Keratinocyte (primary cell): ENCODE measurements at regions not wholly inside any gene's neighbourhood (a gene's known extent, or its start where the extent isn't known, plus 50 kb on each side); places are given as distances from the start of the nearest gene placed in this dataset.

Source experiments
- DNase-seq: peaks from one replicate; pipeline ENCODE4 v3.0.0-alpha.2; 2011; ENCODE audit warnings: low read depth, missing footprints, low spot score
- FAIRE-seq: peaks from 2 replicates; lab custom pipeline; 2011; peaks lifted over from hg19 to GRCh38; lab: Jason Lieb, UNC
- H2AFZ ChIP-seq: 2 replicates; pipeline ENCODE4 v1.6.0; 2012; ENCODE audit warnings: low read length, control low read depth, inconsistent platforms; ENCODE audit not compliant: control insufficient read depth
- H3K27ac ChIP-seq: 2 replicates; pipeline ENCODE4 v1.5.1; 2011; ENCODE audit warnings: low read length; ENCODE audit not compliant: control insufficient read depth, insufficient read depth
- H3K27me3 ChIP-seq: 3 replicates; pipeline ENCODE4 v1.6.0; 2011; ENCODE audit warnings: low read length; ENCODE audit not compliant: control insufficient read depth, insufficient read depth; ENCODE audit errors: extremely low read depth
- H3K36me3 ChIP-seq, 2 experiments: 2 replicates in 1 of 2; 3 replicates in 1 of 2; pipeline ENCODE4 v1.5.1; 2011; ENCODE audit warnings: low read length in 2 of 2, mild to moderate bottlenecking in 1 of 2; ENCODE audit not compliant: control insufficient read depth in 2 of 2, insufficient read depth in 2 of 2; ENCODE audit errors: extremely low read depth in 1 of 2
- H3K4me1 ChIP-seq: 3 replicates; pipeline ENCODE4 v1.5.1; 2011; ENCODE audit warnings: low read length; ENCODE audit not compliant: control insufficient read depth, insufficient read depth; ENCODE audit errors: extremely low read depth
- H3K4me2 ChIP-seq: 3 replicates; pipeline ENCODE4 v1.6.0; 2011; ENCODE audit warnings: low read depth, low read length; ENCODE audit not compliant: control insufficient read depth, insufficient read depth; ENCODE audit errors: extremely low read depth
- H3K4me3 ChIP-seq, 3 experiments: fragments of 200-600 bp in 1 of 3; sonication (generic) in 1 of 3; 2 replicates in 2 of 3; 3 replicates in 1 of 3; pipeline ENCODE4 v1.5.1; 2011 to 2016; ENCODE audit warnings: low read length in 3 of 3, mild to moderate bottlenecking in 3 of 3, control low read depth in 2 of 3, inconsistent platforms in 1 of 3, low read depth in 1 of 3, mixed read lengths in 1 of 3, mixed run types in 1 of 3, moderate library complexity in 1 of 3; ENCODE audit not compliant: control insufficient read depth in 2 of 3, insufficient read depth in 2 of 3; ENCODE audit errors: extremely low read depth in 1 of 3
- H3K79me2 ChIP-seq: 2 replicates; pipeline ENCODE4 v1.6.0; 2012; ENCODE audit warnings: low read length; ENCODE audit not compliant: control insufficient read depth, insufficient read depth
- H3K9ac ChIP-seq: 3 replicates; pipeline ENCODE4 v1.6.0; 2011; ENCODE audit warnings: low read length; ENCODE audit not compliant: control insufficient read depth, insufficient read depth; ENCODE audit errors: extremely low read depth
- H3K9me1 ChIP-seq: 3 replicates; pipeline ENCODE4 v1.6.0; 2011; ENCODE audit warnings: low read length; ENCODE audit not compliant: control insufficient read depth, insufficient read depth; ENCODE audit errors: extremely low read depth
- H3K9me3 ChIP-seq: 2 replicates; pipeline ENCODE4 v1.5.1; 2012; ENCODE audit warnings: low read depth, low read length; ENCODE audit not compliant: control insufficient read depth
- H4K20me1 ChIP-seq: 3 replicates; pipeline ENCODE4 v1.6.0; 2011; ENCODE audit warnings: low read length; ENCODE audit not compliant: control insufficient read depth, insufficient read depth; ENCODE audit errors: extremely low read depth
- CTCF ChIP-seq, 3 experiments: IDR thresholded peaks in 1 of 3; conservative IDR thresholded peaks in 1 of 3; optimal IDR thresholded peaks in 1 of 3; 2 replicates in 2 of 3; 3 replicates in 1 of 3; pipeline versions ENCODE3 to v1.5.1; 2011; ENCODE audit warnings: low read length in 3 of 3, mild to moderate bottlenecking in 3 of 3, moderate library complexity in 2 of 3, control low read depth in 1 of 3, inconsistent platforms in 1 of 3; ENCODE audit not compliant: insufficient read depth in 2 of 3; ENCODE audit errors: extremely low read depth in 1 of 3
- EZH2 ChIP-seq: IDR thresholded peaks from one replicate; pipeline ENCODE4 v1.6.1; 2012; ENCODE audit warnings: inconsistent platforms, mild to moderate bottlenecking, low read length, moderate library complexity
- dilution Hi-C: fragments of 300-500 bp; cut with MboI; formaldehyde crosslinking; loops from one replicate; pipeline ENCODE4 v1.7.0; 2020; ENCODE audit warnings: low sequenced_read_pairs; ENCODE audit not compliant: extremely low pct_ligation_motif_present

GRCh38 chr7:16098585-16099179, 322.7 kb downstream of the CRPPA start:
- Histone ChIP-seq H3K9me3 (no peaks in the 10 kb centered on the region), H3K36me3 (no peaks in the 10 kb centered on the region), H2AFZ (no peak overlapping the region), H4K20me1 (no peaks in the 10 kb centered on the region), H3K79me2 (no peaks in the 10 kb centered on the region), H3K4me3 (no peak overlapping the region), H3K4me1 (no peaks in the 10 kb centered on the region), H3K27me3 (no peaks in the 10 kb centered on the region), H3K4me2 (no peak overlapping the region), H3K27ac (no peak overlapping the region), H3K9ac (no peak overlapping the region), H3K9me1 (no peaks in the 10 kb centered on the region)
- TF ChIP-seq CTCF (optimal IDR thresholded peaks at IDR 0.05 in 1 of 3, IDR thresholded peaks at IDR 0.05 in 1 of 3, conservative IDR thresholded peaks at IDR 0.05 in 1 of 3; ENCODE audit: extremely low read depth in 1 of 3, insufficient read depth in 2 of 3, low read length in 3 of 3) (peak; percentile 50 to 80 (median 65)), EZH2 (no peak)
- FAIRE-seq, result peak; percentile 46
- DNase-seq, result no peak
- dilution Hi-C loops, result no loop called here

GRCh38 chr7:16098058-16098457, 323.3 kb downstream of the CRPPA start:
- dilution Hi-C loops, result no loop called here
- H3K4me2 ChIP-seq, result no peak overlapping the region
- DNase-seq, result no peak

More at GRCh38 chr7:16098058-16098457, 323.3 kb downstream of the CRPPA start:
- TF ChIP-seq EZH2 (no peak), CTCF (optimal IDR thresholded peaks at IDR 0.05 in 1 of 3, IDR thresholded peaks at IDR 0.05 in 1 of 3, conservative IDR thresholded peaks at IDR 0.05 in 1 of 3; ENCODE audit: extremely low read depth in 1 of 3, insufficient read depth in 2 of 3, low read length in 3 of 3) (no peak)
- Histone ChIP-seq H3K4me1 (no peaks in the 10 kb centered on the region), H3K27me3 (no peaks in the 10 kb centered on the region), H3K27ac (no peak overlapping the region), H3K4me3 (no peak overlapping the region), H2AFZ (no peak overlapping the region), H4K20me1 (no peaks in the 10 kb centered on the region), H3K9me3 (no peaks in the 10 kb centered on the region), H3K9me1 (no peaks in the 10 kb centered on the region), H3K36me3 (no peaks in the 10 kb centered on the region), H3K9ac (no peak overlapping the region), H3K79me2 (no peaks in the 10 kb centered on the region)
- no peak for FAIRE-seq
